CD4-positive, alpha-beta T cell (primary cell): ENCODE measurements at regions not wholly inside any gene's neighbourhood (a gene's known extent, or its start where the extent isn't known, plus 50 kb on each side); places are given as distances from the start of the nearest gene placed in this dataset.

Experiments
- ATAC-seq: fragments of 200-7000 bp; cut with Tn5 transposase; one replicate; pipeline ENCODE4 v1.10.0; 2022; ENCODE audit warnings: mild to moderate bottlenecking; ENCODE audit not compliant: poor library complexity
- CTCF ChIA-PET: fragments of 350-600 bp; sonication (Branson Sonifier 250); formaldehyde crosslinking; loops from one replicate; lab custom pipeline; 2021; ENCODE audit warnings: antibody characterized with exemption, inconsistent platforms; lab: Charles Lee
- POLR2A ChIA-PET: fragments of 350-600 bp; sonication (Branson Sonifier 250); formaldehyde crosslinking; loops from one replicate; lab custom pipeline; 2021; ENCODE audit warnings: antibody characterized with exemption, inconsistent platforms; lab: Charles Lee
- DNase-seq, 14 experiments: peaks; one replicate each; pipeline ENCODE4 v3.0.0-alpha.2; 2013 to 2020; ENCODE audit warnings: mixed read lengths in 2 of 14
- H3K27ac ChIP-seq, 2 donors: one replicate each; pipeline versions ENCODE4 v1.5.1 to v1.7.0; 2013; ENCODE audit warnings: low read length in 2 of 2, low read depth in 1 of 2, mild to moderate bottlenecking in 1 of 2
- H3K27me3 ChIP-seq, 2 experiments: 1 replicate in 1 of 2; 2 replicates in 1 of 2; pipeline versions ENCODE4 v1.6.1 to v1.7.0; 2013; ENCODE audit warnings: low read length in 2 of 2, control low read depth in 1 of 2, mild to moderate bottlenecking in 1 of 2, moderate library complexity in 1 of 2; ENCODE audit not compliant: insufficient read depth in 2 of 2, control insufficient read depth in 1 of 2
- H3K36me3 ChIP-seq: one replicate; pipeline ENCODE4 v1.6.1; 2013; ENCODE audit warnings: low read length, control low read depth; ENCODE audit not compliant: insufficient read depth
- H3K4me1 ChIP-seq: one replicate; pipeline ENCODE4 v1.6.1; 2013; ENCODE audit warnings: low read length, control low read depth; ENCODE audit not compliant: insufficient read depth
- H3K4me3 ChIP-seq: one replicate; pipeline ENCODE4 v1.5.1; 2013; ENCODE audit warnings: mild to moderate bottlenecking, low read length, moderate library complexity
- H3K9me3 ChIP-seq, 2 experiments: 1 replicate in 1 of 2; 2 replicates in 1 of 2; pipeline versions ENCODE4 v1.6.1 to v1.7.0; 2013; ENCODE audit warnings: low read length in 2 of 2, mild to moderate bottlenecking in 2 of 2, control low read depth in 1 of 2, moderate library complexity in 1 of 2; ENCODE audit not compliant: control insufficient read depth in 1 of 2, insufficient read depth in 1 of 2
- H3K27ac Mint-ChIP-seq: one replicate; pipeline ENCODE4 v1.8.0; 2020; ENCODE audit warnings: mixed read lengths
- H3K27me3 Mint-ChIP-seq: one replicate; pipeline ENCODE4 v1.8.0; 2021; ENCODE audit warnings: mixed read lengths
- H3K36me3 Mint-ChIP-seq: one replicate; pipeline ENCODE4 v1.8.0; 2021; ENCODE audit warnings: low read depth, mixed read lengths
- H3K4me1 Mint-ChIP-seq: one replicate; pipeline ENCODE4 v1.8.0; 2021; ENCODE audit warnings: low read depth, mixed read lengths
- H3K4me3 Mint-ChIP-seq: one replicate; pipeline ENCODE4 v1.8.0; 2020; ENCODE audit warnings: mild to moderate bottlenecking, mixed read lengths
- H3K9me3 Mint-ChIP-seq: one replicate; pipeline ENCODE4 v1.8.0; 2020; ENCODE audit warnings: mixed read lengths
- intact Hi-C, 2 experiments: fragments of 100-400 bp; cut with DNase I in 1 of 2; cut with micrococcal nuclease in 1 of 2; formaldehyde crosslinking; loops; one replicate each; pipeline versions ENCODE4 v1.15.1 to v1.9.0; 2023 to 2025; cut with DNase I, micrococcal nuclease
- TF ChIP-seq, protein P1 (sequence below): fragments of 200-600 bp; IDR thresholded peaks from one replicate; pipeline ENCODE4 v1.8.0; 2022; ENCODE audit warnings: antibody characterized with exemption, mild to moderate bottlenecking

- Histone ChIP-seq H3K9me3 (no peaks in the 10 kb centered on the region), H3K27me3 (peaks cover 15 to 20% of the 10 kb centered on the region in 2 experiments), H3K27ac (no peak overlapping the region), H3K4me3 (no peak overlapping the region), H3K4me1 (no peaks in the 10 kb centered on the region), H3K36me3 (no peaks in the 10 kb centered on the region)
- peaks cover 4% of the 10 kb centered on the region for H3K4me1 Mint-ChIP-seq
- ATAC-seq (no peak), DNase-seq (no peak)
- H3K27me3 Mint-ChIP-seq: peaks cover 62% of the 10 kb centered on the region
- H3K9me3 Mint-ChIP-seq: no peaks in the 10 kb centered on the region
- POLR2A ChIA-PET: no interaction called here
- intact Hi-C loops: no loop called here
- H3K36me3 Mint-ChIP-seq: no peaks in the 10 kb centered on the region
- H3K4me3 Mint-ChIP-seq: no peak overlapping the region
- CTCF ChIA-PET: no interaction called here
- TF ChIP-seq, protein P1, sequence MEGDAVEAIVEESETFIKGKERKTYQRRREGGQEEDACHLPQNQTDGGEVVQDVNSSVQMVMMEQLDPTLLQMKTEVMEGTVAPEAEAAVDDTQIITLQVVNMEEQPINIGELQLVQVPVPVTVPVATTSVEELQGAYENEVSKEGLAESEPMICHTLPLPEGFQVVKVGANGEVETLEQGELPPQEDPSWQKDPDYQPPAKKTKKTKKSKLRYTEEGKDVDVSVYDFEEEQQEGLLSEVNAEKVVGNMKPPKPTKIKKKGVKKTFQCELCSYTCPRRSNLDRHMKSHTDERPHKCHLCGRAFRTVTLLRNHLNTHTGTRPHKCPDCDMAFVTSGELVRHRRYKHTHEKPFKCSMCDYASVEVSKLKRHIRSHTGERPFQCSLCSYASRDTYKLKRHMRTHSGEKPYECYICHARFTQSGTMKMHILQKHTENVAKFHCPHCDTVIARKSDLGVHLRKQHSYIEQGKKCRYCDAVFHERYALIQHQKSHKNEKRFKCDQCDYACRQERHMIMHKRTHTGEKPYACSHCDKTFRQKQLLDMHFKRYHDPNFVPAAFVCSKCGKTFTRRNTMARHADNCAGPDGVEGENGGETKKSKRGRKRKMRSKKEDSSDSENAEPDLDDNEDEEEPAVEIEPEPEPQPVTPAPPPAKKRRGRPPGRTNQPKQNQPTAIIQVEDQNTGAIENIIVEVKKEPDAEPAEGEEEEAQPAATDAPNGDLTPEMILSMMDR: no peak
- H3K27ac Mint-ChIP-seq: no peak overlapping the region
Measured at GRCh38 chr20:1782181-1782580, 113.0 kb upstream of the SIRPA start.

DNA sequence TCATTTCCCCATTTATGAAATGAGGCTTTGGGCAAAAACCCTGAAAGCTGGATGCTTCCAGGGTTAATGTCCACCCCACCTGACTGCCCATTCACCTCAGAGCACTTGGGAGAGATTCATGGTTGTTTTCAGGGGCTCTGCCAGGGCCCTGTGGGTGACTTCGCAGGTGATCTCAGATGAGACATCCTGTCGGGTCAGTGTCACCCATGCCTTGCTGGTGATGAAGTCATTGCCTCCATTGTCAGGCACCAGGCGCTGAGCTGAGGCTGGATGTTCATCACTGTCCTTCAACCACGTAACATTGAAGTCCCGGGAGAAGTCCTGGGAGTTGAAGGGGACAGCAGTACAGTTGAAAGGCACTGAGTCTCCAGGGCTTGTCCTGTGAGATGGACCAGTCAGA lies 115.6 kb upstream of the SIRPA start:
- H3K4me3 Mint-ChIP-seq: no peak overlapping the region
- H3K27me3 ChIP-seq: peaks cover 11% of the 10 kb centered on the region in 2 experiments

DNA sequence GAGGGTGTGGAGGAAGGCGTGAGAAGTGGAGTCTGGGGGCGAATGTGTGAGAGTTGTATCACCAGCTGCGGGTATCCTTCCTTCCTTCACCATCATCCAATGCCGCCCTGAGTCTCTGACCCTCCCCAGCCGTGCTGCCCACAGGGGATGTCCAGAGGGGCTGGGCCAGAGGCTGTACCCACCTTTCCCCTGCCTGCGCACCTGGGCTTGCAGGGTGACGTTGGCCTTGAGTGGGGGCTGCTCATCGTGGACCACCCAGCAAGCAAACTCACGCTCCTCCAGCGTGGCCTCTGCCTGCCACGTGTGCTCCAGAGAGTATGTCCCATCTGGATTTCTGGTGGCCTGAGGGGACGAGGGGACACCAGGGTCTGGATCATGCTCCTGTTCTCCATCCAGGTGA lies 116.9 kb upstream of the SIRPA start:
- TF ChIP-seq, protein P1: no peak
- DNase-seq (no peak), ATAC-seq (no peak)
- ChIA-PET CTCF (no interaction called here), POLR2A (no interaction called here)
- peaks cover 27% of the 10 kb centered on the region for H3K27me3 Mint-ChIP-seq
- H3K9me3 ChIP-seq: no peaks in the 10 kb centered on the region
- intact Hi-C loops: loop anchor here in 1 of 2 experiments (10.0 kb wide), 2 partner anchors 326 to 464 kb away; partner anchors contain the start of gene STK35
- H3K27ac Mint-ChIP-seq: no peak overlapping the region
- peaks cover 9% of the 10 kb centered on the region for H3K4me1 ChIP-seq
- H3K9me3 Mint-ChIP-seq: no peaks in the 10 kb centered on the region
- no peak overlapping the region for H3K4me3 ChIP-seq
- H3K36me3 ChIP-seq: no peaks in the 10 kb centered on the region
- H3K27me3 ChIP-seq: peaks cover 8 to 11% of the 10 kb centered on the region in 2 experiments
- H3K27ac ChIP-seq: no peak overlapping the region
- no peaks in the 10 kb centered on the region for H3K36me3 Mint-ChIP-seq
- no peak overlapping the region for H3K4me3 Mint-ChIP-seq
- H3K4me1 Mint-ChIP-seq: peaks cover 16% of the 10 kb centered on the region

More for the DNA sequence above, 115.6 kb upstream of the SIRPA start:
- ChIA-PET POLR2A (no interaction called here), CTCF (no interaction called here)
- intact Hi-C loops: loop anchor here in 1 of 2 experiments (10.0 kb wide), 2 partner anchors 325 to 465 kb away; partner anchors contain the start of gene STK35
- DNase-seq: no peak
- no peaks in the 10 kb centered on the region for H3K9me3 Mint-ChIP-seq
- peaks cover 16% of the 10 kb centered on the region for H3K4me1 Mint-ChIP-seq
- no peaks in the 10 kb centered on the region for H3K36me3 ChIP-seq
- no peak overlapping the region for H3K27ac Mint-ChIP-seq
- TF ChIP-seq, protein P1: no peak
- H3K9me3 ChIP-seq: no peaks in the 10 kb centered on the region
- no peak for ATAC-seq
- H3K4me1 ChIP-seq: peaks cover 9% of the 10 kb centered on the region
- no peak overlapping the region for H3K4me3 ChIP-seq
- no peak overlapping the region for H3K27ac ChIP-seq
- H3K27me3 Mint-ChIP-seq: peaks cover 40% of the 10 kb centered on the region
- no peaks in the 10 kb centered on the region for H3K36me3 Mint-ChIP-seq
